HL-60 (cell line): ENCODE measurements at regions not wholly inside any gene's neighbourhood (a gene's known extent, or its start where the extent isn't known, plus 50 kb on each side); places are given as distances from the start of the nearest gene placed in this dataset.

Source experiments
- DNase-seq, 2 experiments: peaks; one replicate each; pipeline ENCODE4 v3.0.0-alpha.2; 2010 to 2020; ENCODE audit warnings: low read depth in 1 of 2, low spot score in 1 of 2
- H3K27ac ChIP-seq: fragments of 250-450 bp; sonication (Bioruptor Pico); replicated peaks from 2 replicates; pipeline ENCODE4 v1.5.1; 2020; ENCODE audit warnings: mild to moderate bottlenecking, moderate library complexity
- H3K27me3 ChIP-seq: fragments of 250-450 bp; sonication (Bioruptor Pico); 2 replicates; pipeline ENCODE4 v1.5.1; 2021; ENCODE audit warnings: mild to moderate bottlenecking, moderate library complexity; ENCODE audit not compliant: insufficient read depth, poor library complexity, severe bottlenecking
- H3K4me3 ChIP-seq: replicated peaks from 2 replicates; pipeline ENCODE4 v1.5.1; 2011; ENCODE audit warnings: mild to moderate bottlenecking, control low read depth, low read length; ENCODE audit not compliant: insufficient read depth
- CTCF ChIP-seq: IDR thresholded peaks from one replicate; pipeline ENCODE4 v1.5.1; 2011; ENCODE audit warnings: low read length, control low read depth, inconsistent platforms; ENCODE audit not compliant: insufficient read depth
- GABPA ChIP-seq: IDR thresholded peaks from 2 replicates; pipeline ENCODE4 v1.6.1; 2012; ENCODE audit warnings: low read depth
- POLR2AphosphoS5 ChIP-seq: IDR thresholded peaks from 2 replicates; pipeline ENCODE4 v1.6.1; 2012; ENCODE audit warnings: low read depth
- REST ChIP-seq: IDR thresholded peaks from 2 replicates; pipeline ENCODE4 v1.6.1; 2012; ENCODE audit warnings: low read depth; ENCODE audit not compliant: insufficient replicate concordance
- SPI1 ChIP-seq: IDR thresholded peaks from 2 replicates; pipeline ENCODE4 v1.6.1; 2012; ENCODE audit warnings: low read depth, mild to moderate bottlenecking, borderline replicate concordance

GRCh38 chr7:87047-87446 lies 105.3 kb upstream of the FAM20C start:
- Histone ChIP-seq H3K27me3 (no peaks in the 10 kb centered on the region), H3K27ac (no peak overlapping the region), H3K4me3 (no peak overlapping the region)
- DNase-seq, result no peak
- TF ChIP-seq POLR2AphosphoS5 (no peak), REST (no peak), CTCF (no peak), SPI1 (no peak), GABPA (no peak)

GRCh38 chr7:87671-88070 lies 104.7 kb upstream of the FAM20C start:
- no peak overlapping the region for H3K4me3 ChIP-seq
- no peak for DNase-seq
- TF ChIP-seq SPI1 (no peak), POLR2AphosphoS5 (no peak), REST (no peak), GABPA (no peak), CTCF (no peak)

GRCh38 chr7:88095-88926 lies 104.1 kb upstream of the FAM20C start:
- TF ChIP-seq REST, result no peak
- no peak for TF ChIP-seq SPI1
- TF ChIP-seq CTCF, result no peak
- TF ChIP-seq GABPA, result no peak
- Histone ChIP-seq H3K4me3 (no peak overlapping the region), H3K27ac (no peak overlapping the region), H3K27me3 (no peaks in the 10 kb centered on the region)
- no peak for DNase-seq

More at GRCh38 chr7:87671-88070, 104.7 kb upstream of the FAM20C start:
- H3K27me3 ChIP-seq, result no peaks in the 10 kb centered on the region
- no peak overlapping the region for H3K27ac ChIP-seq
